ENCODE measurements at regions not wholly inside any gene's neighbourhood (a gene's known extent, or its start where the extent isn't known, plus 50 kb on each side); places are given as distances from the start of the nearest gene placed in this dataset.

- no peak for DNase-seq
- no peak overlapping the region for H3K4me3 ChIP-seq
- TF ChIP-seq EP300 (IDR thresholded peaks at IDR 0.05) (no peak), CTCF (IDR thresholded peaks at IDR 0.05) (no peak), POLR2A (IDR thresholded peaks at IDR 0.05) (no peak)
- intact Hi-C loops (cut with DNase I), result no loop called here
- no peak overlapping the region for H3K27ac ChIP-seq
- H3K4me1 ChIP-seq (ENCODE audit: insufficient read depth), result no peaks in the 10 kb centered on the region
- H3K9me3 ChIP-seq, result no peaks in the 10 kb centered on the region
- no peaks in the 10 kb centered on the region for H3K27me3 ChIP-seq
- no peaks in the 10 kb centered on the region for H3K36me3 ChIP-seq
- WGBS, 3 donors, result 95 to 96% (median 96%) methylated on average over 9 of the region's 9 CpGs
These were observed 164.9 kb downstream of the CENPW start for GRCh38 chr6:126504792-126505191.

GRCh38 chr6:126513198-126513597, 173.3 kb downstream of the CENPW start:
- Histone ChIP-seq H3K9me3 (no peaks in the 10 kb centered on the region), H3K4me3 (no peak overlapping the region), H3K27me3 (no peaks in the 10 kb centered on the region), H3K4me1 (ENCODE audit: insufficient read depth) (no peaks in the 10 kb centered on the region), H3K36me3 (no peaks in the 10 kb centered on the region), H3K27ac (no peak overlapping the region)
- TF ChIP-seq CTCF (IDR thresholded peaks at IDR 0.05) (no peak), POLR2A (IDR thresholded peaks at IDR 0.05) (no peak), EP300 (IDR thresholded peaks at IDR 0.05) (no peak)
- intact Hi-C loops (cut with DNase I), result no loop called here
- 80 to 86% (median 82%) methylated on average over 1 of the region's 1 CpG for WGBS, 3 donors
- no peak for DNase-seq

- no peaks in the 10 kb centered on the region for H3K27me3 ChIP-seq
- no peak for TF ChIP-seq CTCF (IDR thresholded peaks at IDR 0.05)
- TF ChIP-seq EP300 (IDR thresholded peaks at IDR 0.05), result no peak
- no peak for TF ChIP-seq POLR2A (IDR thresholded peaks at IDR 0.05)
- H3K4me3 ChIP-seq, result no peak overlapping the region
- intact Hi-C loops (cut with DNase I), result no loop called here
- WGBS, 3 donors, result 83 to 91% (median 83%) methylated on average over 1 of the region's 1 CpG
- no peaks in the 10 kb centered on the region for H3K36me3 ChIP-seq
- no peak overlapping the region for H3K27ac ChIP-seq
- no peak for DNase-seq
- no peaks in the 10 kb centered on the region for H3K4me1 ChIP-seq (ENCODE audit: insufficient read depth)
- H3K9me3 ChIP-seq, result no peaks in the 10 kb centered on the region
These were observed 176.5 kb downstream of the CENPW start for GRCh38 chr6:126516411-126516810.

- no peak for DNase-seq
- Histone ChIP-seq H3K27me3 (no peaks in the 10 kb centered on the region), H3K4me1 (ENCODE audit: insufficient read depth) (no peaks in the 10 kb centered on the region), H3K4me3 (no peak overlapping the region), H3K9me3 (no peaks in the 10 kb centered on the region), H3K36me3 (no peaks in the 10 kb centered on the region), H3K27ac (no peak overlapping the region)
- TF ChIP-seq EP300 (IDR thresholded peaks at IDR 0.05) (no peak), CTCF (IDR thresholded peaks at IDR 0.05) (no peak), POLR2A (IDR thresholded peaks at IDR 0.05) (no peak)
- WGBS, 3 donors, result 60 to 77% (median 68%) methylated on average over 2 of the region's 2 CpGs
- intact Hi-C loops (cut with DNase I), result no loop called here
These were observed 185.0 kb downstream of the CENPW start for GRCh38 chr6:126524811-126525326.
